D341Med (cell line): ENCODE measurements at regions not wholly inside any gene's neighbourhood (a gene's known extent, or its start where the extent isn't known, plus 50 kb on each side); places are given as distances from the start of the nearest gene placed in this dataset.

Source experiments
- DNase-seq: peaks from one replicate; pipeline ENCODE4 v3.0.0; 2012; ENCODE audit warnings: low spot score

GRCh38 chr14:81837304-81837703, 303.7 kb upstream of the SEL1L start:
- no peak for DNase-seq

DNA sequence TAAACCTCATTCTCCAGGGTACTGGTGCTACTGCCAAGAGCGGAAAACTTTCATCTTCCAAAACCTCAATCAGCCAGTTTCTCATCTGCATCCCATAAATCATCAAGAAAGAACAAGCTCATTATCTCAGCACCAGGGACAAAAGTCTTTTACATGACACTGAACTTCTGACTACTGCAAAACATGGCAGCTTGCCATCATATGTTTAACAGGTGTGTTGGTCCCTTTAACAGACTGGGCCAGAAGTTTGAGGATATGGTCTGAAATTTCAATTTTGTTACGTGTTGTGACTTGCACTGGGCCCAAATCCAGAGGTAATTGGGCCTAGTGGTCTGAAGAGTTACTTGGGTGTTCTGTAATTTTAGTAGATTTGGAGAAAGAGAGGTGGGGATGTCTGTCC, 305.4 kb upstream of the SEL1L start:
- no peak for DNase-seq

DNA sequence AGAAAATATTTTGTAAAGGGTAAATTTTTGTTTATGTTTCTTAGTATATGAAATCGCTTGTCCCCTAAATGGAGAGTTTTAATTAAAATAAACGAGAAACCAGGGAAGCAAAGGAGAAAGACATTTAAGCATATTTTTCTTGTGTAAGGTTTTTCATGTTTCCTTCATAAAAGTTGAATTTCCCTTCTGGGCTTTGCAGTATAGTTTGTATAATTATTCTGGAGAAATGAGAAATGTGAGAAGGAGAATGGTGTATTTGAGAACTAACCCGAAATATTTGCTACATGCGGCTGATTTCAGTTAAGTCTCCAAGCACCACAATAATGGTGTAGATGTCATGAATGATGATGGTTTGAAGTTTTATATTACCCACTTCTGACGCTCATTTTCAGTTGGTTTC, 307.7 kb upstream of the SEL1L start:
- DNase-seq: no peak

DNA sequence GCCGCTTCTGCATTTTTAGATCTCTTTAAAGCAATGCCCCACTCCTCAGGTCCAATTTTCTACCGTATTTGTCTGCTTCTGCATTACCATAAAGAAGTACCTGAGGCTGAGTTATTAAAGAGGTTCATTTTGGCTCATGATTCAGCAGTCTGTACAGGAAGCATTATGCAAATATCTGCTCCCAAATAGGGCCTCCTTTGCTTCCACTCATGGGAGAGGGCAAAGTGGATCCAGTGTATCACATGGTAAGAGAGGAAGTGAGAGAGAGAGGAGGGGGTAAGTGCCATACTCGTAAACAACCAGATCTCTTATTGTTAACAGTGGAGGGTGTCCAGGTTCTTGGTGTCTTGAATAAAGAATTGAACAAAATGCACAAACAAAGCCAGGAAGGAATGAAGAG, 316.1 kb upstream of the SEL1L start:
- no peak for DNase-seq

GRCh38 chr14:81855007-81855406, 321.4 kb upstream of the SEL1L start:
- no peak for DNase-seq

GRCh38 chr14:81859046-81859445, 325.4 kb upstream of the SEL1L start:
- no peak for DNase-seq

DNA sequence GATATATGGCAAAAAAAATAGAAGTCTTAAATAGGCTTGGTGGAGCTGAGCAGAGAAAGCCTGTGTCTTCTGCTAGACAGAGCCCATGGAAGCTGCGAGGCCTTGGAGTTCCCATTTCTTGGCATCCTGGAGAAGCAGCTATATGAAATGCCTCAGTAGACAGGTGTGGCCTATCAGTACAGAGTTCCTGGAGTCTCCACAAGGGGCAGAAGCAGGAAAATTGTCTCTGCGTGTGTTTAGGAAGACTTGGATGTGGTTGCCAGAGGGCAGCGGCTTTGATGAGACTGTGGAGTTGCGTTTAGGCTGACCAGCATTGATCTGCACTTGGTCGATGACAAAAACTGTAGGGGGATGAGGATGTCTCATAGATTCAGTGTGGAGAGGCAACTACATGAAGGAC, 334.5 kb upstream of the SEL1L start:
- DNase-seq: no peak

DNA sequence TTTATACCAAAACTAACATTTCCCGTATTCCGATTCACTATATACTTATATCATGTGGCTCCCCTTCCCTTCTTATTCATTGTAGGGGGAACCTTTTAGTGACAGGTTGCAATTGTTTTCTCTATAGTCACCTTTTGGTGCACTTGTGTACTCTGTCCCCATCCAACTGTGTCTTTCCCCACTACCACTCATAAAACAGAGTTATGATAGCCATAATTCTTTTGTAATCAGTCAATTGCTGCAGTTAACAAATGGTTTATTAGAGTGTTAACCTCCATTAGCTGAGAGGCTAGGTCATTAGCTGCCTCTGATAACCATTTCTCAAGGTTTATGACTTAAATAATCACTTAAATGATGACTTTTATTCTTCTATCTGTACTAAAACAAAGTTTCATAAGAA, 338.1 kb upstream of the SEL1L start:
- no peak for DNase-seq

DNA sequence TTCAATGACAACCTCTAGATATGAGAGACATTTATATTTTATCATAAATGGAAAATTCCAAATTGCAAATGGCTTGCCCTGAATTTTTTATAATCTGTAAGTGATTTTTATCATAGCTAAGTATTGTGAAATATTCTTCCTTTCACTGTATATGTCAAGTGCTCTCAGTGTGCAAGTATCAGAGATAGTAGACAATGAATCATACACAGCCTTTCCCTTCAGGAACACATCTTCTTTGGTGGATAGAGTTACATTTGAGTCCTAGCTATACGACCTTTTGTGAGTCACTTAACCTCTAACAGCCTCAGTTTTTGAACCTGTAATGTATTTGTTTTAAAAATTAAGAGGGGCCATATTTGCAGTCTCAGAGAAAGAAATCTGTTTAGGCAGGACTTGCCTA, 350.7 kb upstream of the SEL1L start:
- DNase-seq: no peak

- no peak for DNase-seq
Measured at GRCh38 chr14:81886588-81886987, 352.9 kb upstream of the SEL1L start.

DNA sequence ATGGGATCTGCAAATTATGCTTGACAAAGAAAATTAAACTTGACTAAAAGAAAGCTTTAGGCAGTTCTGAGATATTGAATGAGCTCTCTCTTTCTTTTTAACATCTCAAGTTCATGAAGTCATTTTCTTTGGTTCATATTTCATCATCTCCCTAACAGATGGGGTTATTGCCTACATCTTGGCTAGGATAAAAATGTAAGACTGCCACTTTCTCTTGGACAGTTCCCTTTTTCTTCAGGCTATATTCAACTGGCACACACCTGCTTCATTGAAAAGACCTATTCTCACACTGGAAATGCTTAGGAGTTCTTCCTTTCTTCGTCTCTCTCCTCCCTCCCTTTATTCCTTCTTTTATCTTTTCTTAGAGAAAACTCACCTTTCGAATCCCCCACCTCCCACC, 355.9 kb upstream of the SEL1L start:
- no peak for DNase-seq

- no peak for DNase-seq
Measured at GRCh38 chr14:81890020-81890419, 356.4 kb upstream of the SEL1L start.

DNA sequence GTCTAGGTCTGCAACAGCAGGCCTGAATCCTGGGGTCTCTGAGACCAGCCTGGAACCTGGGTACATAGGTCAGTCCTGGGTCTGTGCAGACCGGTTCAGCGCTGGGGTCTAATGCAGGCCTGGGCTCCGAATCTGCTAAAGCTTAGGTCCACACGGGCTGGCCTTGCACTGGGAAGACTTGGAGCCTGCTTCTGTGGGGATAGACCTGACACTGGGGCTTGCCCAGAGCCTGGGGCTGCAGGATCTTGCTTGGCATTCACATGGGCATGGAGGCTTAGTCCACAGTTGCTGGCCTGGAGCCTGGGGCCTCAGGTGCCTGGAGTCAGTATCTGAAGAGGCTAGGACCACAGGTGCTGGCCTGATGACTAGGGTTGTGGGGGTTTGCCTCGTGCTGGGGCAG, 369.8 kb upstream of the SEL1L start:
- no peak for DNase-seq

DNA sequence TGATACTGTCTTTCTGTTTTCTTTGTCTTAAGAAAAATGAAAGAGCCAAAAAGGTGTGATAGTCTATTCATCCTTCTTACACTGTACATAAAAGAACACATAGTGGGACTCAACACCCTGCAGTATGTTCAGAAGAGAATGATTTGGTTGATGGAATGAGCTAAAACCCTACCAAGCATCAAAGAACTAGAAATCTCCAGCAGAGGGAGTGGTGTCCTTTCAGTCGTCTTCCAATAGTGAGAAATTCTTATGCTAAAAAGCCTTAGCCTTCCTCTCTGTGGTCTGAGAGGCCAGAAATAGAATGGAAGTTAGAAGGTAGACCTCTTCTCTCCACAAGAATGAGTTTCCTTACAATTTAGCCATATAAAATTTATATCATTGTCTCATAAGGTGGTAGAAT, 393.4 kb upstream of the SEL1L start:
- peak; percentile 21 for DNase-seq

- DNase-seq: no peak
Measured at GRCh38 chr14:81931828-81932227, 398.2 kb upstream of the SEL1L start.

DNA sequence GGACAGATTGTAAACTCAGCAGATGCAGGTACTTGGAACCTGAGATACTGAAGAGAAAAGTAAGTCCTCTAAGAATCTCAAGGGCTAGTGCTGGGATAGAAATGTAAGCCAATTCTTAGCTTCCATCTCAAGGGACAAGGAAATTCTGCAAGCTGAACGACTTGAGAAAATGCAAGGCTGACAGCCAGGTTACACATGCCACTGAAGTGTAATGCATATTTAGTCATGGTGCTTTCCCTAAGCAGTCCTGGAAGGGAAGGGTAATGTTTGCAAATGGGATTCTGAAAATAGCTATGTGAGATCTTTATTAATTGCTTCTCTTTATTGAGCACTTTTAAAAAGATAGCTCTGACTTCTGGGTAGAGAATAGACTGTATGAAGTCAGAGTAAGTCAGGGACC, 402.7 kb upstream of the SEL1L start:
- no peak for DNase-seq

DNA sequence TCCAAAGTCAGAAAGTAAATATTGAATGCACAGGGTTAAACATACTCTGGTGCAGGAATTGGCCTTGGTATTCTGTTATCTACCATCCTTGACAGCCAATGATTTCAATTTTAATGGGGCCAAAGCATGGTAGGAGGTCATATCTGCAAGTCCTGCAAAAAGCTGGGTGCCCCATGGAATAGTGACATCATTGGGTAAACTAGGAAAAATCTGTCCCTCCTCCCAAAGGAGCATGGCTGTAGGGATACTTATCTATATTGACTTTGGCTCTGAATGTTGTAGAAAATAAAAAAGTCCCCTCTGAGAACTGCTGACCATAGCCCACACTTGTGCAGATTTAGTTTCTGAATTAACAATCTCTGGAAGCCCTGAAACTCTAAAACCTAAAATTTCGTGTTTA, 403.2 kb upstream of the SEL1L start:
- no peak for DNase-seq

GRCh38 chr14:81938341-81938740, 404.7 kb upstream of the SEL1L start:
- DNase-seq: no peak

- peak; percentile 65 for DNase-seq
Measured at GRCh38 chr14:81940651-81941050, 407.0 kb upstream of the SEL1L start.

GRCh38 chr14:81942071-81942470, 408.4 kb upstream of the SEL1L start:
- no peak for DNase-seq

- DNase-seq: no peak
Measured at GRCh38 chr14:81946375-81946774, 412.7 kb upstream of the SEL1L start.

GRCh38 chr14:81946834-81947798, 413.5 kb upstream of the SEL1L start:
- DNase-seq: peak; percentile 34

GRCh38 chr14:81952917-81953316, 419.3 kb upstream of the SEL1L start:
- DNase-seq: no peak

- DNase-seq: no peak
Measured at GRCh38 chr14:81953419-81953818, 419.8 kb upstream of the SEL1L start.
